HCT116 (cell line): ENCODE measurements at regions not wholly inside any gene's neighbourhood (a gene's known extent, or its start where the extent isn't known, plus 50 kb on each side); places are given as distances from the start of the nearest gene placed in this dataset.

Experiments used
- ATAC-seq: fragments of 200-7000 bp; cut with Tn5 transposase; 2 replicates; pipeline ENCODE4 v1.9.1; 2020; ENCODE audit warnings: mild to moderate bottlenecking, moderate library complexity
- BruUV-seq: library from RNA; stranded (reverse); fragments of 400-500 nt; replicated peaks from 2 replicates; lab custom pipeline; 2021; lab: Mats Ljungman, UMichigan
- CTCF ChIA-PET: fragments of 300-600 bp; sonication (Branson Sonifier 250); formaldehyde crosslinking; loops from one replicate; lab custom pipeline; 2021; ENCODE audit warnings: antibody characterized with exemption; lab: Charles Lee
- POLR2A ChIA-PET: fragments of 300-600, 350-600 bp; sonication (Branson Sonifier 250); formaldehyde crosslinking; loops from one replicate; lab custom pipeline; 2021; ENCODE audit warnings: antibody characterized with exemption; lab: Charles Lee
- RAD21 ChIA-PET, 2 experiments: fragments of 300-600 bp; sonication (Branson Sonifier 250); formaldehyde crosslinking; loops; one replicate each; lab custom pipeline; 2023; ENCODE audit warnings: low total read pairs in 2 of 2; ENCODE audit not compliant: uncharacterized antibody in 2 of 2, unreplicated experiment in 2 of 2, low non-redundant PET in 1 of 2; lab: Charles Lee
- DNase-seq: peaks from one replicate; pipeline ENCODE4 v3.0.0-alpha.2; 2010; ENCODE audit warnings: low read depth, low spot score
- H2AFZ ChIP-seq: fragments of 200-600 bp; shearing (Covaris generic), sonication (generic); 2 replicates; pipeline ENCODE4 v1.6.1; 2017; ENCODE audit warnings: low read depth, mixed run types, mixed read lengths, antibody characterized with exemption, low read length; ENCODE audit not compliant: poor library complexity, severe bottlenecking
- H3K27ac ChIP-seq: 2 replicates; pipeline ENCODE4 v1.5.1; 2012; ENCODE audit warnings: low read depth, low read length
- H3K27me3 ChIP-seq: fragments of 200-600 bp; sonication (generic); 2 replicates; pipeline ENCODE4 v1.6.1; 2016; ENCODE audit warnings: mixed run types, low read length, mixed read lengths; ENCODE audit not compliant: insufficient read depth
- H3K36me3 ChIP-seq, 2 experiments: fragments of 200-500 bp in 1 of 2; fragments of 200-600 bp in 1 of 2; sonication (Bioruptor generic) in 1 of 2; sonication (generic) in 1 of 2; 2 replicates each; pipeline versions ENCODE4 v1.5.1 to v1.6.1; 2014 to 2016; ENCODE audit warnings: low read length in 2 of 2, inconsistent platforms in 1 of 2, mixed read lengths in 1 of 2, mixed run types in 1 of 2; ENCODE audit not compliant: insufficient read depth in 2 of 2, control insufficient read depth in 1 of 2
- H3K4me1 ChIP-seq, 2 experiments: fragments of 200-600 bp in 1 of 2; sonication (generic) in 1 of 2; 2 replicates each; pipeline versions ENCODE4 v1.5.1 to v1.6.1; 2012 to 2017; ENCODE audit warnings: low read length in 2 of 2, inconsistent platforms in 1 of 2, mild to moderate bottlenecking in 1 of 2, mixed read lengths in 1 of 2, mixed run types in 1 of 2, moderate library complexity in 1 of 2; ENCODE audit not compliant: insufficient read depth in 2 of 2, control insufficient read depth in 1 of 2
- H3K4me2 ChIP-seq: fragments of 200-600 bp; sonication (generic); 2 replicates; pipeline ENCODE4 v1.6.1; 2017; ENCODE audit warnings: mixed run types, low read length, mixed read lengths
- H3K4me3 ChIP-seq, 2 experiments: fragments of 200-600 bp in 1 of 2; sonication (generic) in 1 of 2; replicated peaks in 1 of 2; 2 replicates each; pipeline ENCODE4 v1.5.1; 2011 to 2016; ENCODE audit warnings: low read length in 2 of 2, control low read depth in 1 of 2, low read depth in 1 of 2, mild to moderate bottlenecking in 1 of 2, mixed read lengths in 1 of 2, mixed run types in 1 of 2
- H3K79me2 ChIP-seq: fragments of 200-600 bp; sonication (generic); 2 replicates; pipeline ENCODE4 v1.6.1; 2017; ENCODE audit warnings: mild to moderate bottlenecking, mixed run types, low read length, moderate library complexity, mixed read lengths; ENCODE audit not compliant: insufficient read depth
- H3K9ac ChIP-seq: fragments of 200-600 bp; sonication (generic); 2 replicates; pipeline ENCODE4 v1.6.1; 2016; ENCODE audit warnings: low read length, mixed read lengths
- H3K9me2 ChIP-seq: fragments of 200-600 bp; sonication (generic), shearing (Covaris generic); 2 replicates; pipeline ENCODE4 v1.6.1; 2017; ENCODE audit warnings: mixed run types, mild to moderate bottlenecking, moderate library complexity; ENCODE audit not compliant: insufficient read depth
- H3K9me3 ChIP-seq, 2 experiments: fragments of 200-500 bp in 1 of 2; fragments of 200-600 bp in 1 of 2; sonication (Bioruptor generic) in 1 of 2; sonication (generic) in 1 of 2; 2 replicates each; pipeline ENCODE4 v1.6.1; 2014 to 2017; ENCODE audit warnings: low read length in 2 of 2, mixed read lengths in 2 of 2, inconsistent platforms in 1 of 2, low read depth in 1 of 2, mild to moderate bottlenecking in 1 of 2, mixed run types in 1 of 2, moderate library complexity in 1 of 2; ENCODE audit not compliant: control insufficient read depth in 1 of 2, insufficient read depth in 1 of 2
- H4K20me1 ChIP-seq: fragments of 200-600 bp; sonication (generic), shearing (Covaris generic); 2 replicates; pipeline ENCODE4 v1.6.1; 2017; ENCODE audit warnings: mixed run types, mild to moderate bottlenecking, moderate library complexity; ENCODE audit not compliant: insufficient read depth
- CBX3 ChIP-seq: IDR thresholded peaks from 2 replicates; pipeline ENCODE4 v1.6.1; 2012; ENCODE audit warnings: low read depth
- TCF7L2 ChIP-seq: IDR thresholded peaks from 2 replicates; pipeline ENCODE4 v1.7.0; 2011; ENCODE audit warnings: borderline replicate concordance, inconsistent platforms; ENCODE audit not compliant: insufficient read depth, insufficient read length; ENCODE audit errors: extremely low read depth
- YY1 ChIP-seq: IDR thresholded peaks from 2 replicates; pipeline ENCODE4 v1.6.1; 2011; ENCODE audit warnings: low read length, low read depth, moderate library complexity, mild to moderate bottlenecking; ENCODE audit not compliant: insufficient replicate concordance; ENCODE audit errors: extremely low read depth
- ZFX ChIP-seq: fragments of 450-650 bp; IDR thresholded peaks from 2 replicates; pipeline ENCODE4 v1.6.1; 2017
- intact Hi-C: fragments of 100-400 bp; cut with micrococcal nuclease; formaldehyde crosslinking; loops from 2 replicates; pipeline ENCODE4 v1.10.0; 2022
- TF ChIP-seq, protein P1 (sequence below): IDR thresholded peaks from 2 replicates; pipeline ENCODE4 v1.6.1; 2012
- TF ChIP-seq, protein P2 (sequence below): IDR thresholded peaks from 2 replicates; pipeline ENCODE4 v1.6.1; 2011; ENCODE audit warnings: mild to moderate bottlenecking, low read length, moderate library complexity; ENCODE audit not compliant: insufficient replicate concordance; ENCODE audit errors: extremely low read depth
- TF ChIP-seq, protein P3 (sequence below): IDR thresholded peaks from 2 replicates; pipeline ENCODE4 v1.6.1; 2012

DNA sequence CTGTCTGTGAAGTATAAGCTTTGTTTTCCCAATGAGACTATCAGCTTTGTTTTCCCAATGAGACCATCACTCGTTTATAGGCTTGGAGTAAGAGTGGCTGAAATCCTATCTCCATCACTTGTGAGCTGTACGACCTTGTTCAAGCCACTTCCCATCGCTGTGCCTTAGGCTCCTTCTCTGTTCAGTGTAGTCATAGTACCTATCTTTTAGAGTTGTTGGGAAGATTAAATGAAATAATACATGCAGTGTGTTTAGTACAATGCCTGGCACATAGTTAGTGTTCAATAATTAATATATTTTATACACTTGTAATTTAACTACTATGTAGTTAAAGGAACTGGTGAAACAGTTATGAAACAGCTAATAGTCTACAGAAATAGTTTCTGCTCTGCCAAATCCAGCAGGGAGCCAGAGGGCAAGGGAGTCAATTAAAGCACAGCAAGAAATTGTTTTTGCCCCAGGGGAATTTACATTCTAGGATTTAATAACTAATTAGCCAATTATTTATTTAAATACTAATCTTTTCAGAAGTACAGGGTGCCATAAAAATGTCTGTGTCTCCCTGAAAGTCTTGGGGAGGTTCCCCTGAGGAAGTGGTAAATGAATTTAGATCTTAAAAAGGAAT lies 139.3 kb upstream of the HMCN1 start:
- Histone ChIP-seq H3K9ac (no peak overlapping the region), H3K9me2 (no peaks in the 10 kb centered on the region), H3K4me1 (no peaks in the 10 kb centered on the region), H3K4me3 (no peak overlapping the region), H3K4me2 (no peak overlapping the region), H3K9me3 (no peaks in the 10 kb centered on the region), H4K20me1 (no peaks in the 10 kb centered on the region), H3K27ac (no peak overlapping the region), H3K79me2 (no peaks in the 10 kb centered on the region), H3K36me3 (no peaks in the 10 kb centered on the region), H3K27me3 (no peaks in the 10 kb centered on the region), H2AFZ (peak overlapping the region; percentile 89)
- intact Hi-C loops, result no loop called here
- no TSS peak for BruUV-seq
- ATAC-seq (no peak), DNase-seq (no peak)
- CTCF ChIA-PET, result interaction anchor here (1.5 to 2.0 kb wide), 6 partner anchors 11 to 277 kb away, joined by 6 to 14 read pairs (median 8); partner anchors contain the start of gene IVNS1ABP
- TF ChIP-seq ZFX (no peak), YY1 (no peak), CBX3 (no peak), TCF7L2 (no peak)
- TF ChIP-seq, protein P1, sequence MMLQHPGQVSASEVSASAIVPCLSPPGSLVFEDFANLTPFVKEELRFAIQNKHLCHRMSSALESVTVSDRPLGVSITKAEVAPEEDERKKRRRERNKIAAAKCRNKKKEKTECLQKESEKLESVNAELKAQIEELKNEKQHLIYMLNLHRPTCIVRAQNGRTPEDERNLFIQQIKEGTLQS, result no peak
- TF ChIP-seq, protein P2, sequence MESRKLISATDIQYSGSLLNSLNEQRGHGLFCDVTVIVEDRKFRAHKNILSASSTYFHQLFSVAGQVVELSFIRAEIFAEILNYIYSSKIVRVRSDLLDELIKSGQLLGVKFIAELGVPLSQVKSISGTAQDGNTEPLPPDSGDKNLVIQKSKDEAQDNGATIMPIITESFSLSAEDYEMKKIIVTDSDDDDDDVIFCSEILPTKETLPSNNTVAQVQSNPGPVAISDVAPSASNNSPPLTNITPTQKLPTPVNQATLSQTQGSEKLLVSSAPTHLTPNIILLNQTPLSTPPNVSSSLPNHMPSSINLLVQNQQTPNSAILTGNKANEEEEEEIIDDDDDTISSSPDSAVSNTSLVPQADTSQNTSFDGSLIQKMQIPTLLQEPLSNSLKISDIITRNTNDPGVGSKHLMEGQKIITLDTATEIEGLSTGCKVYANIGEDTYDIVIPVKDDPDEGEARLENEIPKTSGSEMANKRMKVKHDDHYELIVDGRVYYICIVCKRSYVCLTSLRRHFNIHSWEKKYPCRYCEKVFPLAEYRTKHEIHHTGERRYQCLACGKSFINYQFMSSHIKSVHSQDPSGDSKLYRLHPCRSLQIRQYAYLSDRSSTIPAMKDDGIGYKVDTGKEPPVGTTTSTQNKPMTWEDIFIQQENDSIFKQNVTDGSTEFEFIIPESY, result no peak
- TF ChIP-seq, protein P3, sequence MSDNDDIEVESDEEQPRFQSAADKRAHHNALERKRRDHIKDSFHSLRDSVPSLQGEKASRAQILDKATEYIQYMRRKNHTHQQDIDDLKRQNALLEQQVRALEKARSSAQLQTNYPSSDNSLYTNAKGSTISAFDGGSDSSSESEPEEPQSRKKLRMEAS, result no peak
- POLR2A ChIA-PET, result interaction anchor here (1.7 kb wide), 1 partner anchor 277 kb away, joined by 9 read pairs; the partner anchor contains the start of gene IVNS1ABP
- RAD21 ChIA-PET, result interaction anchor here in 1 of 2 experiments (0.7 kb wide), 1 partner anchor 52 kb away, joined by 3 read pairs; no protein-coding TSS in a partner anchor
